ENCODE measurements at regions not wholly inside any gene's neighbourhood (a gene's known extent, or its start where the extent isn't known, plus 50 kb on each side); places are given as distances from the start of the nearest gene placed in this dataset.
"Not testable (repeated sequence)": the region's sequence is repeated elsewhere in the genome, so short reads cannot be mapped to it uniquely, and the experiment has no call there.

DNA sequence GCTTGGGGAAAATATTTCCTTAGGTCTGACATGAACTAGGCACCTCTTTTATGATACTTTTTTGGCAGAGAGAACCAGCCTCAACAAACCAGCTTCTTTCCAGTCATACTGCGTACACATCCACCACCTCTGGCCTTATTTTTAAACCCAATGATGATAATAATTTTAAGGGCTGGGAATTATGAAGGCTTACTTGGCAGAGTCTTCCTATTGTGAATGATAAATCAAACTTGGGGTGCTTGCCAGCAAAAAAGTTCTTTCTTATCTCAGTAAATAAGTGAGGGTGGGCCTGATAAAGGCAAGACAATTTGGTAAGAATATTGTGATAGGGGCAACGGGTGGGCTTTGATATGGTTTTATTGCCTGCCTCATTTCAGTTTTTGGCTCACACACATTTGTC, 1230.2 kb upstream of the ZEB2 start:
- Mint-ChIP-seq H3K36me3 (ENCODE audit: unreplicated experiment) (no peaks in the 10 kb centered on the region), H3K4me3 (ENCODE audit: unreplicated experiment) (no peak overlapping the region), H3K9me3 (ENCODE audit: unreplicated experiment) (no peaks in the 10 kb centered on the region), H3K4me1 (ENCODE audit: unreplicated experiment) (peaks cover 34% of the 10 kb centered on the region), H3K27me3 (ENCODE audit: unreplicated experiment) (no peaks in the 10 kb centered on the region), H3K27ac (ENCODE audit: unreplicated experiment) (no peak overlapping the region)
- no peak for DNase-seq (ENCODE audit: extremely low spot score, unreplicated experiment)
- TF ChIP-seq, protein P1, sequence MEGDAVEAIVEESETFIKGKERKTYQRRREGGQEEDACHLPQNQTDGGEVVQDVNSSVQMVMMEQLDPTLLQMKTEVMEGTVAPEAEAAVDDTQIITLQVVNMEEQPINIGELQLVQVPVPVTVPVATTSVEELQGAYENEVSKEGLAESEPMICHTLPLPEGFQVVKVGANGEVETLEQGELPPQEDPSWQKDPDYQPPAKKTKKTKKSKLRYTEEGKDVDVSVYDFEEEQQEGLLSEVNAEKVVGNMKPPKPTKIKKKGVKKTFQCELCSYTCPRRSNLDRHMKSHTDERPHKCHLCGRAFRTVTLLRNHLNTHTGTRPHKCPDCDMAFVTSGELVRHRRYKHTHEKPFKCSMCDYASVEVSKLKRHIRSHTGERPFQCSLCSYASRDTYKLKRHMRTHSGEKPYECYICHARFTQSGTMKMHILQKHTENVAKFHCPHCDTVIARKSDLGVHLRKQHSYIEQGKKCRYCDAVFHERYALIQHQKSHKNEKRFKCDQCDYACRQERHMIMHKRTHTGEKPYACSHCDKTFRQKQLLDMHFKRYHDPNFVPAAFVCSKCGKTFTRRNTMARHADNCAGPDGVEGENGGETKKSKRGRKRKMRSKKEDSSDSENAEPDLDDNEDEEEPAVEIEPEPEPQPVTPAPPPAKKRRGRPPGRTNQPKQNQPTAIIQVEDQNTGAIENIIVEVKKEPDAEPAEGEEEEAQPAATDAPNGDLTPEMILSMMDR (IDR thresholded peaks at IDR 0.05): no peak

DNA sequence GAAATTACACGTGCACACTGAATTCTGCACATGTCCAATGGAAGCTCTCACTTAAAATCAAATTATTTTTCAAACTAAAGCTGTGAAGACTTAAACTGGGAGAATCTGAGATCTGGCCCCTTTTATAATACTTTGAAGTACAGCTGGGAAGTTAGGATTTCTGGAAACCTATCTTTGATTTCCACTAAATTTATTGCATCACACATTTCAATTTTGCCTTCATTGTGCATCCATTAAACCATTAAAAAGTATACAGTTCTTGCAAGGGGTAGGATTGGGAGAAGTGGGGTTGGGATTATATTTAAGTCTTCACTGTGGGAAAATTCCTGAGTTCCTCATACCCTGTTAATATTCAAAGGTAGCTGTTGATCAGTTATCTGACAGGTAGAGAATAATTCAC, 1229.6 kb upstream of the ZEB2 start:
- TF ChIP-seq, protein P1 (IDR thresholded peaks at IDR 0.05): no peak
- no peaks in the 10 kb centered on the region for H3K9me3 Mint-ChIP-seq (ENCODE audit: unreplicated experiment)
- peaks cover 37% of the 10 kb centered on the region for H3K4me1 Mint-ChIP-seq (ENCODE audit: unreplicated experiment)
- no peak overlapping the region for H3K4me3 Mint-ChIP-seq (ENCODE audit: unreplicated experiment)
- no peaks in the 10 kb centered on the region for H3K27me3 Mint-ChIP-seq (ENCODE audit: unreplicated experiment)
- DNase-seq (ENCODE audit: extremely low spot score, unreplicated experiment): no peak
- H3K27ac Mint-ChIP-seq (ENCODE audit: unreplicated experiment): no peak overlapping the region
- H3K36me3 Mint-ChIP-seq (ENCODE audit: unreplicated experiment): no peaks in the 10 kb centered on the region

DNA sequence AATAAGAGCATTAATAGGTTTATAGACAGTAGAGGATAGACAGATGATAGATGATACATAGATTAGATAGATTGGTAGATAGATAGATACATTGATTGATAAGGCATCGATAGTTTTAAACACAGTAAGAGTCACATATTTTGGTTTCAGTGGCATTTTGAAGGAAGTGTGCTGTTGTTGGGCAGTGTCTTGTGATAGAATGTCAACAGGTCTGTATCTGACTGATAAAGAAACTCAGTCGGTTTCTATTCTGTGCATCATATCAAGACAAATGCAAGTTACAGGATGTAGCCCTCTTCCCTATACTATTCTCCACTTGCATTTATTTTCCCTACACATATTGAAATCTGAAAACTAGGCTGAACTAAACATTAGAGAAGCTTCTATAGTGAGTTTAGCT, 1229.0 kb upstream of the ZEB2 start:
- Mint-ChIP-seq H3K4me3 (ENCODE audit: unreplicated experiment) (no peak overlapping the region), H3K36me3 (ENCODE audit: unreplicated experiment) (no peaks in the 10 kb centered on the region), H3K4me1 (ENCODE audit: unreplicated experiment) (peaks cover 37% of the 10 kb centered on the region), H3K27ac (ENCODE audit: unreplicated experiment) (no peak overlapping the region), H3K9me3 (ENCODE audit: unreplicated experiment) (no peaks in the 10 kb centered on the region), H3K27me3 (ENCODE audit: unreplicated experiment) (no peaks in the 10 kb centered on the region)
- no peak for DNase-seq (ENCODE audit: extremely low spot score, unreplicated experiment)
- TF ChIP-seq, protein P1 (IDR thresholded peaks at IDR 0.05): no peak

DNA sequence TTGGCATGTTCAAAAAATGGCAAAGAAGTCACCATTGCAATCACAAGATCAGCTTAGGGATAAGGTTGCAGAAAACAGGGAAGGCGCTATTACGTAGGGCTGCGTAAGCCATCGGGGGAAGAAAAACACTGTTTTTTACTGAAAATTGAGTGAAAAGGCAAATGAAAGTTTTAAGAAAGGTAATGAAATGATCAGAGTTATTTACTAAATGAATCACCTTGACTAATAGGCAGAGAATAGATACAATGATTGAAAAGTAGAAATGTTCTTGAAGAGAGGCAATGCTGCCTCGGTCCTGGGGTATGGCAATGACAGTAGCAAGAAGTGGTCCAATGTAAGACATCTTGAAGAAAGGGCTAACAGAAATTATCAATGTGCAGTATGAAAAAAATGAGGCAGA, 1227.8 kb upstream of the ZEB2 start:
- H3K4me3 Mint-ChIP-seq (ENCODE audit: unreplicated experiment): no peak overlapping the region
- TF ChIP-seq, protein P1 (IDR thresholded peaks at IDR 0.05): no peak
- H3K27ac Mint-ChIP-seq (ENCODE audit: unreplicated experiment): no peak overlapping the region
- no peaks in the 10 kb centered on the region for H3K36me3 Mint-ChIP-seq (ENCODE audit: unreplicated experiment)
- DNase-seq (ENCODE audit: extremely low spot score, unreplicated experiment): no peak
- H3K4me1 Mint-ChIP-seq (ENCODE audit: unreplicated experiment): peaks cover 34% of the 10 kb centered on the region
- H3K9me3 Mint-ChIP-seq (ENCODE audit: unreplicated experiment): no peaks in the 10 kb centered on the region
- no peaks in the 10 kb centered on the region for H3K27me3 Mint-ChIP-seq (ENCODE audit: unreplicated experiment)

DNA sequence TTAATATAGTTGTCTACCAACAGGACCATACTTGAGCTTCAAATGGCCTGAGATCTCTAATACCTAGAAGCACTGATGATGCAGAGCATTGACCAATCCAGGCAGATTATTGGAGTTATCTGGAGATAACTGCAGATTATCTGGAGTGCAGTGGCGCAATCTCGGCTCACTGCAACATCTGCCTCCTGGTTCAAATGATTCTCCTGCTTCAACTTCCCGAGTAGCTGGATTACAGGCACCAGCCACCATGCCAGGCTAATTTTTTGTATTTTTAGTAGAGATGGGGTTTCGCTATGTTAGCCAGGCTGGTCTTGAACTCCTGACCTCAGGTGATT, 1225.4 kb upstream of the ZEB2 start:
- H3K27ac Mint-ChIP-seq (ENCODE audit: unreplicated experiment); DNase-seq (ENCODE audit: extremely low spot score, unreplicated experiment); H3K27me3 Mint-ChIP-seq (ENCODE audit: unreplicated experiment); H3K9me3 Mint-ChIP-seq (ENCODE audit: unreplicated experiment); H3K36me3 Mint-ChIP-seq (ENCODE audit: unreplicated experiment); H3K4me3 Mint-ChIP-seq (ENCODE audit: unreplicated experiment): not testable (repeated sequence)
- peaks cover 12% of the 10 kb centered on the region for H3K4me1 Mint-ChIP-seq (ENCODE audit: unreplicated experiment)

All from osteocyte (in vitro differentiated cells).